ENCODE measurements at regions not wholly inside any gene's neighbourhood (a gene's known extent, or its start where the extent isn't known, plus 50 kb on each side); places are given as distances from the start of the nearest gene placed in this dataset.

DNA sequence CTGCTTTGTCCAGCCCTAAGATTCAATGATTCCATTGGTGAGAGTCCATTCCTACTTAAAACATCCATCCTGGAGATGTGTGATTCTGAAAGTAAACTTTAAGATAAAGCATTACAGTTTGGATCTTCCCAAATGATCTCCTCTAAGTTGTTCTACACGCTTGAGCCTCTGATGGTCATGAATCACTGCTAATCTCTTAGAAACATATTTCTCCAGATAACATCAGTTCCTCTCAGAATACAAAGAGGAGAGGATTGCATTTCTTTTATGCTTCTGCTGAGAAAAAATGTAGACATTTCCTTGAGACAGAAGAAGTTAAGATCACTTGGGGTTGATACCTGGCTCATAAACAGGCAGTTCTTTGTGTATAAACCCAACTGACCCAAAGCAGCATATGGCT lies 281.2 kb upstream of the DPH6 start:
- Mint-ChIP-seq H3K4me1 (no peaks in the 10 kb centered on the region), H3K27ac (no peak overlapping the region), H3K4me3 (no peak overlapping the region), H3K9me3 (ENCODE audit: insufficient read depth) (no peaks in the 10 kb centered on the region), H3K27me3 (no peaks in the 10 kb centered on the region)
- Histone ChIP-seq H3K9me3 (ENCODE audit: control extremely low read depth in 1 of 3, control insufficient read depth in 2 of 3, insufficient read depth in 1 of 3, low read length in 2 of 3) (no peaks in the 10 kb centered on the region), H3K4me3 (ENCODE audit: control extremely low read depth in 1 of 5, extremely low read depth in 1 of 5, insufficient read depth in 1 of 5, low read depth in 2 of 5, low read length in 4 of 5) (no peak overlapping the region), H3K27ac (ENCODE audit: low read length in 2 of 2) (no peak overlapping the region), H3K4me2 (replicated peaks; ENCODE audit: low read depth, low read length, poor library complexity, severe bottlenecking) (no peak overlapping the region), H3K9ac (ENCODE audit: low read length) (no peak overlapping the region), H2AFZ (ENCODE audit: insufficient read depth, low read depth, low read length, poor library complexity, severe bottlenecking) (no peak overlapping the region), H3K4me1 (ENCODE audit: control insufficient read depth in 2 of 2, insufficient read depth in 2 of 2, low read length in 2 of 2) (no peaks in the 10 kb centered on the region), H3K27me3 (replicated peaks in 1 of 4; ENCODE audit: control extremely low read depth in 1 of 4, control insufficient read depth in 3 of 4, insufficient read depth in 4 of 4, low read length in 3 of 4) (no peaks in the 10 kb centered on the region), H4K20me1 (ENCODE audit: control insufficient read depth, insufficient read depth, low read length, poor library complexity, severe bottlenecking) (no peaks in the 10 kb centered on the region), H3K36me3 (replicated peaks in 1 of 2; ENCODE audit: control extremely low read depth in 1 of 2, control insufficient read depth in 1 of 2, extremely low read depth in 1 of 2, insufficient read depth in 2 of 2, low read length in 1 of 2) (no peaks in the 10 kb centered on the region), H3K79me2 (ENCODE audit: control insufficient read depth, insufficient read depth, low read length) (no peaks in the 10 kb centered on the region)
- ATAC-seq (ENCODE audit: low read depth) (no peak), DNase-seq (no peak)
- intact Hi-C loops (cut with micrococcal nuclease), result no loop called here
- ChIA-PET CTCF (no interaction called here), POLR2A (no interaction called here)
- no CpG with 5 or more reads among the region's 1 CpG for WGBS (ENCODE audit: insufficient coverage)
- TF ChIP-seq EZH2 (IDR thresholded peaks at IDR 0.05; ENCODE audit: borderline replicate concordance, insufficient read depth, low read depth, low read length, poor library complexity, severe bottlenecking), result no peak
- TF ChIP-seq, protein P1, sequence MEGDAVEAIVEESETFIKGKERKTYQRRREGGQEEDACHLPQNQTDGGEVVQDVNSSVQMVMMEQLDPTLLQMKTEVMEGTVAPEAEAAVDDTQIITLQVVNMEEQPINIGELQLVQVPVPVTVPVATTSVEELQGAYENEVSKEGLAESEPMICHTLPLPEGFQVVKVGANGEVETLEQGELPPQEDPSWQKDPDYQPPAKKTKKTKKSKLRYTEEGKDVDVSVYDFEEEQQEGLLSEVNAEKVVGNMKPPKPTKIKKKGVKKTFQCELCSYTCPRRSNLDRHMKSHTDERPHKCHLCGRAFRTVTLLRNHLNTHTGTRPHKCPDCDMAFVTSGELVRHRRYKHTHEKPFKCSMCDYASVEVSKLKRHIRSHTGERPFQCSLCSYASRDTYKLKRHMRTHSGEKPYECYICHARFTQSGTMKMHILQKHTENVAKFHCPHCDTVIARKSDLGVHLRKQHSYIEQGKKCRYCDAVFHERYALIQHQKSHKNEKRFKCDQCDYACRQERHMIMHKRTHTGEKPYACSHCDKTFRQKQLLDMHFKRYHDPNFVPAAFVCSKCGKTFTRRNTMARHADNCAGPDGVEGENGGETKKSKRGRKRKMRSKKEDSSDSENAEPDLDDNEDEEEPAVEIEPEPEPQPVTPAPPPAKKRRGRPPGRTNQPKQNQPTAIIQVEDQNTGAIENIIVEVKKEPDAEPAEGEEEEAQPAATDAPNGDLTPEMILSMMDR (IDR thresholded peaks at IDR 0.05), result no peak

DNA sequence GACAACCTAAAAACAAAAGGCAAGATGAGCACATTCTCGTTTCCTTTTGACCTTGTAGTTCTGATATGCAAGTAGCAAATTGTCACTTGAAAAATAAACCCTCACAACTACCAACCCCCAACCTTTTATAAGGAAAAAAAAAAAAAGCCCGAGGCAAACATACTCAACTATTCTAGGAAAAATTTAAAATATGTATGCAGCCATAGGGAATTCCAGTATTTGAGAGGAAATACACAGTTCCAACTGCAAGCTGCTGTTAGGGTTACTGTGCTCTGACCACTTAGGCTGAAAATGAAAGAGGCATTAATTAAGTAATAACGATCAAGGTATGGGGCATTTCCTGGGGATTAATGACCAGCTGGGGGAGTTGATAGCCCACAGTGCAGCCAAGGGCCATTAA lies 281.9 kb upstream of the DPH6 start:
- Mint-ChIP-seq H3K4me1 (no peaks in the 10 kb centered on the region), H3K27ac (no peak overlapping the region), H3K4me3 (no peak overlapping the region), H3K27me3 (no peaks in the 10 kb centered on the region), H3K9me3 (ENCODE audit: insufficient read depth) (no peaks in the 10 kb centered on the region)
- 17% methylated on average over 1 of the region's 3 CpGs for WGBS (ENCODE audit: insufficient coverage)
- no peak overlapping the region for H3K4me2 ChIP-seq (replicated peaks; ENCODE audit: low read depth, low read length, poor library complexity, severe bottlenecking)
- DNase-seq (no peak), ATAC-seq (ENCODE audit: low read depth) (no peak)
- H3K9ac ChIP-seq (ENCODE audit: low read length), result no peak overlapping the region
- CTCF ChIA-PET, result no interaction called here
- H3K79me2 ChIP-seq (ENCODE audit: control insufficient read depth, insufficient read depth, low read length), result no peaks in the 10 kb centered on the region
- no peaks in the 10 kb centered on the region for H3K4me1 ChIP-seq (ENCODE audit: control insufficient read depth in 2 of 2, insufficient read depth in 2 of 2, low read length in 2 of 2)
- no peaks in the 10 kb centered on the region for H3K36me3 ChIP-seq (replicated peaks in 1 of 2; ENCODE audit: control extremely low read depth in 1 of 2, control insufficient read depth in 1 of 2, extremely low read depth in 1 of 2, insufficient read depth in 2 of 2, low read length in 1 of 2)
- no peak overlapping the region for H3K4me3 ChIP-seq (ENCODE audit: control extremely low read depth in 1 of 5, extremely low read depth in 1 of 5, insufficient read depth in 1 of 5, low read depth in 2 of 5, low read length in 4 of 5)
- intact Hi-C loops (cut with micrococcal nuclease), result no loop called here
- no peak overlapping the region for H2AFZ ChIP-seq (ENCODE audit: insufficient read depth, low read depth, low read length, poor library complexity, severe bottlenecking)
- no peaks in the 10 kb centered on the region for H3K9me3 ChIP-seq (ENCODE audit: control extremely low read depth in 1 of 3, control insufficient read depth in 2 of 3, insufficient read depth in 1 of 3, low read length in 2 of 3)
- POLR2A ChIA-PET, result no interaction called here
- no peaks in the 10 kb centered on the region for H3K27me3 ChIP-seq (replicated peaks in 1 of 4; ENCODE audit: control extremely low read depth in 1 of 4, control insufficient read depth in 3 of 4, insufficient read depth in 4 of 4, low read length in 3 of 4)
- TF ChIP-seq EZH2 (IDR thresholded peaks at IDR 0.05; ENCODE audit: borderline replicate concordance, insufficient read depth, low read depth, low read length, poor library complexity, severe bottlenecking), result no peak
- TF ChIP-seq, protein P1 (IDR thresholded peaks at IDR 0.05), result no peak
- no peaks in the 10 kb centered on the region for H4K20me1 ChIP-seq (ENCODE audit: control insufficient read depth, insufficient read depth, low read length, poor library complexity, severe bottlenecking)
- no peak overlapping the region for H3K27ac ChIP-seq (ENCODE audit: low read length in 2 of 2)
